ENCODE measurements at regions not wholly inside any gene's neighbourhood (a gene's known extent, or its start where the extent isn't known, plus 50 kb on each side); places are given as distances from the start of the nearest gene placed in this dataset.

DNA sequence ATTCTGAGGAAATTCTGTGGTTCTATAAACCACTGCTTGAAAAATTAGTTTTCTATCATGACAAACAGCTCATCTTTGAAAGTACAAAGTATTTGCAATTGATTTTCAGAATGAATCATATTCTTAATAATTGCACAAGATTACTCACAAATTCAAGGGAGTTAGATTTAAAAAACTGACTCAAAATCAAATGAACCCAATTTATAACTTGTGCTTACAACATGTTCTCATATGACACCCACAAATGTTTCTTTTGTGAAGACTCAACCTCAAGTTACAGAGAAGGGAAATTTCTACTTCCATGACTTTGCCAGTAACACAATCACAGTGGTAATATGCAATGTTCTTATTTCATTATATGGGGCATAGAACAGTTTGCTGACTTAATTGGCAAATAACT is 272.0 kb upstream of the ACTBL2 start:
- TF ChIP-seq POLR2A (IDR thresholded peaks at IDR 0.05; ENCODE audit: low read depth, low read length) (no peak), POLR2AphosphoS5 (IDR thresholded peaks at IDR 0.05; ENCODE audit: low read depth, low read length) (no peak), TAF1 (IDR thresholded peaks at IDR 0.05; ENCODE audit: low read depth, low read length) (no peak), PAX5 (IDR thresholded peaks at IDR 0.05; ENCODE audit: insufficient read depth, low read length, severe bottlenecking) (no peak), SPI1 (IDR thresholded peaks at IDR 0.05; ENCODE audit: low read depth, low read length) (no peak)
